ENCODE measurements at regions not wholly inside any gene's neighbourhood (a gene's known extent, or its start where the extent isn't known, plus 50 kb on each side); places are given as distances from the start of the nearest gene placed in this dataset.

- H3K9me2 ChIP-seq (replicated peaks; ENCODE audit: insufficient read depth, low read length) = no peaks in the 10 kb centered on the region
- no peaks in the 10 kb centered on the region for H3K9me3 ChIP-seq (replicated peaks; ENCODE audit: insufficient read depth, low read length)
- no peaks in the 10 kb centered on the region for H3K36me3 ChIP-seq (replicated peaks; ENCODE audit: insufficient read depth, low read length)
- H3K4me3 ChIP-seq (ENCODE audit: low read length) = no peak overlapping the region
- H3K79me2 ChIP-seq (ENCODE audit: low read length) = no peaks in the 10 kb centered on the region
- no peaks in the 10 kb centered on the region for H3K27me3 ChIP-seq (replicated peaks; ENCODE audit: insufficient read depth, low read length)
- H3F3A ChIP-seq (ENCODE audit: insufficient read depth, low read length) = no peaks in the 10 kb centered on the region
- no peak overlapping the region for H3K9ac ChIP-seq (ENCODE audit: low read length)
- no peak overlapping the region for H3K4me2 ChIP-seq (ENCODE audit: low read depth, low read length)
- no peak for TF ChIP-seq EZH2 (optimal IDR thresholded peaks at IDR 0.05; ENCODE audit: low read depth, low read length)
- no peak for TF ChIP-seq CTCF (IDR thresholded peaks at IDR 0.05; ENCODE audit: low read length)
- TF ChIP-seq EZH2phosphoT487 (IDR thresholded peaks at IDR 0.05; ENCODE audit: low read length) = no peak
- no peak overlapping the region for H2AFZ ChIP-seq (ENCODE audit: low read length)
- no peak overlapping the region for H3K27ac ChIP-seq (ENCODE audit: low read length)
- DNase-seq = no peak
- no peaks in the 10 kb centered on the region for H4K20me1 ChIP-seq (ENCODE audit: insufficient read depth, low read length)
- no peaks in the 10 kb centered on the region for H3K4me1 ChIP-seq (ENCODE audit: low read length)
Measured at GRCh38 chr10:64173826-64174225, 652.6 kb downstream of the REEP3 start.

GRCh38 chr10:64174666-64175255, 653.6 kb downstream of the REEP3 start:
- Histone ChIP-seq H3K4me3 (ENCODE audit: low read length) (no peak overlapping the region), H3K36me3 (replicated peaks; ENCODE audit: insufficient read depth, low read length) (no peaks in the 10 kb centered on the region), H3F3A (ENCODE audit: insufficient read depth, low read length) (no peaks in the 10 kb centered on the region), H3K4me1 (ENCODE audit: low read length) (no peaks in the 10 kb centered on the region), H3K9ac (ENCODE audit: low read length) (no peak overlapping the region), H3K27me3 (replicated peaks; ENCODE audit: insufficient read depth, low read length) (no peaks in the 10 kb centered on the region), H3K27ac (ENCODE audit: low read length) (no peak overlapping the region), H4K20me1 (ENCODE audit: insufficient read depth, low read length) (no peaks in the 10 kb centered on the region), H3K9me2 (replicated peaks; ENCODE audit: insufficient read depth, low read length) (no peaks in the 10 kb centered on the region), H3K4me2 (ENCODE audit: low read depth, low read length) (no peak overlapping the region), H3K79me2 (ENCODE audit: low read length) (no peaks in the 10 kb centered on the region), H3K9me3 (replicated peaks; ENCODE audit: insufficient read depth, low read length) (no peaks in the 10 kb centered on the region), H2AFZ (ENCODE audit: low read length) (no peak overlapping the region)
- TF ChIP-seq EZH2 (optimal IDR thresholded peaks at IDR 0.05; ENCODE audit: low read depth, low read length) (no peak), CTCF (IDR thresholded peaks at IDR 0.05; ENCODE audit: low read length) (no peak)
- DNase-seq = no peak

- Histone ChIP-seq H3K27me3 (replicated peaks; ENCODE audit: insufficient read depth, low read length) (no peaks in the 10 kb centered on the region), H3K79me2 (ENCODE audit: low read length) (no peaks in the 10 kb centered on the region), H3K4me1 (ENCODE audit: low read length) (no peaks in the 10 kb centered on the region), H3K27ac (ENCODE audit: low read length) (no peak overlapping the region), H3K9me2 (replicated peaks; ENCODE audit: insufficient read depth, low read length) (no peaks in the 10 kb centered on the region), H3K4me3 (ENCODE audit: low read length) (no peak overlapping the region), H3F3A (ENCODE audit: insufficient read depth, low read length) (no peaks in the 10 kb centered on the region), H3K36me3 (replicated peaks; ENCODE audit: insufficient read depth, low read length) (no peaks in the 10 kb centered on the region), H2AFZ (ENCODE audit: low read length) (no peak overlapping the region), H3K9me3 (replicated peaks; ENCODE audit: insufficient read depth, low read length) (no peaks in the 10 kb centered on the region), H3K9ac (ENCODE audit: low read length) (no peak overlapping the region), H4K20me1 (ENCODE audit: insufficient read depth, low read length) (no peaks in the 10 kb centered on the region), H3K4me2 (ENCODE audit: low read depth, low read length) (no peak overlapping the region)
- TF ChIP-seq CTCF (IDR thresholded peaks at IDR 0.05; ENCODE audit: low read length) = no peak
- no peak for TF ChIP-seq EZH2 (optimal IDR thresholded peaks at IDR 0.05; ENCODE audit: low read depth, low read length)
- no peak for TF ChIP-seq EZH2phosphoT487 (IDR thresholded peaks at IDR 0.05; ENCODE audit: low read length)
- no peak for DNase-seq
Measured at GRCh38 chr10:64175271-64175962, 654.2 kb downstream of the REEP3 start.

Measured in MM.1S (cell line).